ENCODE measurements at regions not wholly inside any gene's neighbourhood (a gene's known extent, or its start where the extent isn't known, plus 50 kb on each side); places are given as distances from the start of the nearest gene placed in this dataset.
"Not testable (repeated sequence)": the region's sequence is repeated elsewhere in the genome, so short reads cannot be mapped to it uniquely, and the experiment has no call there.

GRCh38 chr4:23970201-23970850 lies 80.5 kb upstream of the PPARGC1A start:
- Mint-ChIP-seq H3K4me1 (no peaks in the 10 kb centered on the region), H3K27ac (ENCODE audit: unreplicated experiment) (no peak overlapping the region)
- DNase-seq (ENCODE audit: low read depth, low spot score): no peak

GRCh38 chr4:23969635-23970145 lies 79.8 kb upstream of the PPARGC1A start:
- no peak overlapping the region for H3K27ac Mint-ChIP-seq (ENCODE audit: unreplicated experiment)
- no peak for DNase-seq (ENCODE audit: low read depth, low spot score)
- H3K4me1 Mint-ChIP-seq: no peaks in the 10 kb centered on the region
- no peaks in the 10 kb centered on the region for H3K27me3 Mint-ChIP-seq (ENCODE audit: low read depth)
- H3K9me3 Mint-ChIP-seq: peaks cover 4% of the 10 kb centered on the region
- H3K36me3 Mint-ChIP-seq (ENCODE audit: low read depth): no peaks in the 10 kb centered on the region
- TF ChIP-seq CTCF (conservative IDR thresholded peaks at IDR 0.05): no peak
- H3K4me3 Mint-ChIP-seq: no peak overlapping the region

More at GRCh38 chr4:23970201-23970850, 80.5 kb upstream of the PPARGC1A start:
- Mint-ChIP-seq H3K27me3 (ENCODE audit: low read depth) (no peaks in the 10 kb centered on the region), H3K36me3 (ENCODE audit: low read depth) (no peaks in the 10 kb centered on the region), H3K4me3 (no peak overlapping the region), H3K9me3 (peaks cover 3% of the 10 kb centered on the region)
- TF ChIP-seq CTCF (conservative IDR thresholded peaks at IDR 0.05): no peak

- no peak for DNase-seq (ENCODE audit: low read depth, low spot score)
- H3K36me3 Mint-ChIP-seq (ENCODE audit: low read depth): no peaks in the 10 kb centered on the region
- H3K27ac Mint-ChIP-seq (ENCODE audit: unreplicated experiment): no peak overlapping the region
- H3K4me3 Mint-ChIP-seq: no peak overlapping the region
- H3K4me1 Mint-ChIP-seq: no peaks in the 10 kb centered on the region
- peaks cover 3% of the 10 kb centered on the region for H3K27me3 Mint-ChIP-seq (ENCODE audit: low read depth)
- no peak for TF ChIP-seq CTCF (conservative IDR thresholded peaks at IDR 0.05)
- peaks cover 8% of the 10 kb centered on the region for H3K9me3 Mint-ChIP-seq
These were observed 77.4 kb upstream of the PPARGC1A start for GRCh38 chr4:23967281-23967680.

GRCh38 chr4:23966725-23967124 lies 76.9 kb upstream of the PPARGC1A start:
- Mint-ChIP-seq H3K4me1 (no peaks in the 10 kb centered on the region), H3K36me3 (ENCODE audit: low read depth) (no peaks in the 10 kb centered on the region), H3K9me3 (peaks cover 8% of the 10 kb centered on the region), H3K4me3 (no peak overlapping the region), H3K27me3 (ENCODE audit: low read depth) (peaks cover 3% of the 10 kb centered on the region), H3K27ac (ENCODE audit: unreplicated experiment) (no peak overlapping the region)
- no peak for DNase-seq (ENCODE audit: low read depth, low spot score)
- peak; percentile 43 for TF ChIP-seq CTCF (conservative IDR thresholded peaks at IDR 0.05)

GRCh38 chr4:23962462-23962861 lies 72.6 kb upstream of the PPARGC1A start:
- no peak for DNase-seq (ENCODE audit: low read depth, low spot score)
- H3K4me3 Mint-ChIP-seq: no peak overlapping the region
- H3K36me3 Mint-ChIP-seq (ENCODE audit: low read depth): no peaks in the 10 kb centered on the region
- H3K9me3 Mint-ChIP-seq: peaks cover 6% of the 10 kb centered on the region
- no peaks in the 10 kb centered on the region for H3K4me1 Mint-ChIP-seq
- no peak for TF ChIP-seq CTCF (conservative IDR thresholded peaks at IDR 0.05)
- peaks cover 3% of the 10 kb centered on the region for H3K27me3 Mint-ChIP-seq (ENCODE audit: low read depth)
- H3K27ac Mint-ChIP-seq (ENCODE audit: unreplicated experiment): no peak overlapping the region

- H3K27ac Mint-ChIP-seq (ENCODE audit: unreplicated experiment); H3K4me3 Mint-ChIP-seq; H3K4me1 Mint-ChIP-seq; H3K36me3 Mint-ChIP-seq (ENCODE audit: low read depth); H3K9me3 Mint-ChIP-seq; DNase-seq (ENCODE audit: low read depth, low spot score); H3K27me3 Mint-ChIP-seq (ENCODE audit: low read depth): not testable (repeated sequence)
These were observed 71.5 kb upstream of the PPARGC1A start for GRCh38 chr4:23961395-23961794.
